ENCODE measurements at regions not wholly inside any gene's neighbourhood (a gene's known extent, or its start where the extent isn't known, plus 50 kb on each side); places are given as distances from the start of the nearest gene placed in this dataset.

GRCh38 chr16:58836427-58836826 lies 102.3 kb upstream of the GOT2 start:
- no peaks in the 10 kb centered on the region for H3K4me1 ChIP-seq
- H3K9me3 ChIP-seq: no peaks in the 10 kb centered on the region
- H3K27me3 ChIP-seq: no peaks in the 10 kb centered on the region
- no peaks in the 10 kb centered on the region for H3K36me3 ChIP-seq
- no peak for TF ChIP-seq CTCF (IDR thresholded peaks at IDR 0.05)
- DNase-seq (ENCODE audit: low spot score): no peak
- no peak overlapping the region for H3K27ac ChIP-seq
- H3K4me3 ChIP-seq: no peak overlapping the region

- H3K4me3 ChIP-seq: no peak overlapping the region
- no peaks in the 10 kb centered on the region for H3K36me3 ChIP-seq
- no peak for DNase-seq (ENCODE audit: low spot score)
- no peak overlapping the region for H3K27ac ChIP-seq
- no peaks in the 10 kb centered on the region for H3K4me1 ChIP-seq
- no peak for TF ChIP-seq CTCF (IDR thresholded peaks at IDR 0.05)
- no peaks in the 10 kb centered on the region for H3K27me3 ChIP-seq
- H3K9me3 ChIP-seq: no peaks in the 10 kb centered on the region
These were observed 98.3 kb upstream of the GOT2 start for GRCh38 chr16:58832386-58832895.

- no peaks in the 10 kb centered on the region for H3K27me3 ChIP-seq
- DNase-seq (ENCODE audit: low spot score): no peak
- H3K36me3 ChIP-seq: no peaks in the 10 kb centered on the region
These were observed 97.3 kb upstream of the GOT2 start for GRCh38 chr16:58831386-58831785.

GRCh38 chr16:58828901-58829545 lies 94.9 kb upstream of the GOT2 start:
- Histone ChIP-seq H3K4me1 (no peaks in the 10 kb centered on the region), H3K4me3 (no peak overlapping the region), H3K27me3 (no peaks in the 10 kb centered on the region), H3K27ac (no peak overlapping the region), H3K9me3 (no peaks in the 10 kb centered on the region), H3K36me3 (no peaks in the 10 kb centered on the region)
- no peak for DNase-seq (ENCODE audit: low spot score)
- TF ChIP-seq CTCF (IDR thresholded peaks at IDR 0.05): no peak

More at GRCh38 chr16:58831386-58831785, 97.3 kb upstream of the GOT2 start:
- H3K4me3 ChIP-seq: no peak overlapping the region
- no peaks in the 10 kb centered on the region for H3K4me1 ChIP-seq
- TF ChIP-seq CTCF (IDR thresholded peaks at IDR 0.05): no peak
- no peak overlapping the region for H3K27ac ChIP-seq
- no peaks in the 10 kb centered on the region for H3K9me3 ChIP-seq

GRCh38 chr16:58824201-58824600 lies 90.1 kb upstream of the GOT2 start:
- TF ChIP-seq CTCF (IDR thresholded peaks at IDR 0.05): no peak
- no peak overlapping the region for H3K4me3 ChIP-seq
- no peak overlapping the region for H3K27ac ChIP-seq
- no peaks in the 10 kb centered on the region for H3K9me3 ChIP-seq
- no peak for DNase-seq (ENCODE audit: low spot score)
- no peaks in the 10 kb centered on the region for H3K36me3 ChIP-seq
- H3K4me1 ChIP-seq: no peaks in the 10 kb centered on the region
- no peaks in the 10 kb centered on the region for H3K27me3 ChIP-seq

- Histone ChIP-seq H3K27ac (no peak overlapping the region), H3K4me3 (no peak overlapping the region), H3K36me3 (no peaks in the 10 kb centered on the region), H3K9me3 (no peaks in the 10 kb centered on the region), H3K27me3 (no peaks in the 10 kb centered on the region), H3K4me1 (no peaks in the 10 kb centered on the region)
- no peak for TF ChIP-seq CTCF (IDR thresholded peaks at IDR 0.05)
- DNase-seq (ENCODE audit: low spot score): no peak
These were observed 87.8 kb upstream of the GOT2 start for GRCh38 chr16:58821886-58822285.
